ENCODE measurements at regions not wholly inside any gene's neighbourhood (a gene's known extent, or its start where the extent isn't known, plus 50 kb on each side); places are given as distances from the start of the nearest gene placed in this dataset.

DNA sequence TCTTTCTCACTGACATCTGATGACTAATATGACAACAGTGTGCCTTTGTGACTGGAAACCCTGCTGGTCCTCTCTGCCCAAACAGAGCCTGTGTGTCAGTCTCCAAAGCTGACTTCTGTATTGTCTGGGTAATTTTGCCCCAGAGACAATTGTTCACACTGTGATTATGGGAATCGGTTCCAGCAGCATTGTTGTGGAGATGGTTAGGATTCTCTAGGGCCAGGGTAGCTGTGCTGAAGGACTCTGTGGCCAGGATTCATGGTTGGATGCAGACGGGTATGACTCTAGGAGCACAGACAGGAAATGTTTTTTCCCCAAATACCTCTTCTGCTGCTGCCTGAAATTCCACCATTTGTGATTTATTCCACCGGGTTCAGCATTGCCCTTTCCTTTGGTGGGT lies 57.5 kb upstream of the ITGA11 start:
- Histone ChIP-seq H2AK5ac (ENCODE audit: insufficient read length, low read length) (no peak overlapping the region), H3K14ac (ENCODE audit: insufficient read depth, low read length) (no peak overlapping the region), H2BK12ac (ENCODE audit: insufficient read length, low read depth, low read length) (no peak overlapping the region), H3T11ph (ENCODE audit: low read length) (no peak overlapping the region), H3K79me1 (ENCODE audit: insufficient read depth, low read depth, low read length, poor library complexity, severe bottlenecking) (no peaks in the 10 kb centered on the region), H3K23me2 (ENCODE audit: insufficient read length, low read depth, low read length, poor library complexity, severe bottlenecking) (no peaks in the 10 kb centered on the region), H3K56ac (ENCODE audit: insufficient read length, low read depth, low read length) (no peak overlapping the region), H4K8ac (replicated peaks; ENCODE audit: insufficient read length, low read depth, low read length) (no peak overlapping the region), H3K27ac (ENCODE audit: insufficient read length, low read depth, low read length) (no peak overlapping the region), H3K4ac (ENCODE audit: low read depth, low read length) (no peak overlapping the region), H2BK120ac (ENCODE audit: low read depth, low read length, poor library complexity, severe bottlenecking) (no peak overlapping the region), H3K79me2 (ENCODE audit: insufficient read depth, low read length) (0 out of 2 replicates have a peak, but pooled peaks cover 1% of the 10 kb centered on the region), H2BK20ac (ENCODE audit: low read depth, low read length, poor library complexity, severe bottlenecking) (no peak overlapping the region), H3K9me3 (ENCODE audit: control insufficient read depth, low read depth, low read length) (no peaks in the 10 kb centered on the region), H4K91ac (ENCODE audit: insufficient read length, low read depth, low read length) (no peak overlapping the region), H3K23ac (ENCODE audit: insufficient read length, low read depth, low read length) (no peak overlapping the region), H4K20me1 (ENCODE audit: control insufficient read depth, insufficient read depth, insufficient read length) (no peaks in the 10 kb centered on the region), H3K18ac (ENCODE audit: insufficient read length, low read depth, low read length) (no peak overlapping the region), H4K5ac (ENCODE audit: insufficient read length, low read depth, low read length) (no peak overlapping the region), H3K4me1 (ENCODE audit: insufficient read depth, low read length) (peaks cover 4% of the 10 kb centered on the region; the same call in 1 of the 2 replicates), H3K27me3 (ENCODE audit: insufficient read depth, low read length) (no peaks in the 10 kb centered on the region; the same call in 1 of the 2 replicates), H3K9ac (ENCODE audit: extremely low read depth, insufficient read length, low read length) (no peak overlapping the region), H2BK5ac (ENCODE audit: insufficient read length, low read length) (no peak overlapping the region), H3K4me2 (ENCODE audit: insufficient read depth, insufficient read length, low read length) (no peak overlapping the region), H2AFZ (ENCODE audit: low read length) (no peak overlapping the region), H2BK15ac (ENCODE audit: low read depth, low read length) (no peak overlapping the region)
- no CpG with 5 or more reads among the region's 3 CpGs for WGBS (ENCODE audit: extremely low coverage, insufficient read length, low lambda C conversion rate)
- peaks cover 2 to 3% of the 10 kb centered on the region in 2 experiments; a peak in 1 of 5 replicates for H3K9me3 Mint-ChIP-seq
- H3K36me3 Mint-ChIP-seq (ENCODE audit: insufficient read depth in 1 of 3, low read depth in 3 of 3) = peaks cover 0 to 7% (median 0%) of the 10 kb centered on the region in 3 experiments; a peak in 1 of 7 replicates
- TF ChIP-seq, protein P1, sequence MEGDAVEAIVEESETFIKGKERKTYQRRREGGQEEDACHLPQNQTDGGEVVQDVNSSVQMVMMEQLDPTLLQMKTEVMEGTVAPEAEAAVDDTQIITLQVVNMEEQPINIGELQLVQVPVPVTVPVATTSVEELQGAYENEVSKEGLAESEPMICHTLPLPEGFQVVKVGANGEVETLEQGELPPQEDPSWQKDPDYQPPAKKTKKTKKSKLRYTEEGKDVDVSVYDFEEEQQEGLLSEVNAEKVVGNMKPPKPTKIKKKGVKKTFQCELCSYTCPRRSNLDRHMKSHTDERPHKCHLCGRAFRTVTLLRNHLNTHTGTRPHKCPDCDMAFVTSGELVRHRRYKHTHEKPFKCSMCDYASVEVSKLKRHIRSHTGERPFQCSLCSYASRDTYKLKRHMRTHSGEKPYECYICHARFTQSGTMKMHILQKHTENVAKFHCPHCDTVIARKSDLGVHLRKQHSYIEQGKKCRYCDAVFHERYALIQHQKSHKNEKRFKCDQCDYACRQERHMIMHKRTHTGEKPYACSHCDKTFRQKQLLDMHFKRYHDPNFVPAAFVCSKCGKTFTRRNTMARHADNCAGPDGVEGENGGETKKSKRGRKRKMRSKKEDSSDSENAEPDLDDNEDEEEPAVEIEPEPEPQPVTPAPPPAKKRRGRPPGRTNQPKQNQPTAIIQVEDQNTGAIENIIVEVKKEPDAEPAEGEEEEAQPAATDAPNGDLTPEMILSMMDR (conservative IDR thresholded peaks at IDR 0.05) = no peak
- peaks cover 15% of the 10 kb centered on the region for H3K27me3 Mint-ChIP-seq (ENCODE audit: low read depth)
- peak; percentile 17 for DNase-seq
- H3K27ac Mint-ChIP-seq = no peak overlapping the region
- no peak overlapping the region for H3K4me3 Mint-ChIP-seq
- peaks cover 24 to 26% of the 10 kb centered on the region in 2 experiments for H3K4me1 Mint-ChIP-seq

Data from H9 (cell line).